ENCODE measurements at regions not wholly inside any gene's neighbourhood (a gene's known extent, or its start where the extent isn't known, plus 50 kb on each side); places are given as distances from the start of the nearest gene placed in this dataset.

- no peak overlapping the region for H3K4me3 ChIP-seq (ENCODE audit: low read depth, low read length)
- no peak for DNase-seq (ENCODE audit: low read depth)
- no peak for TF ChIP-seq CTCF (conservative IDR thresholded peaks at IDR 0.05; ENCODE audit: low read depth, low read length)
Observed at GRCh38 chr5:107808671-107809137, 138.0 kb upstream of the EFNA5 start.

- DNase-seq (ENCODE audit: low read depth), result no peak
- TF ChIP-seq CTCF (conservative IDR thresholded peaks at IDR 0.05; ENCODE audit: low read depth, low read length), result no peak
- no peak overlapping the region for H3K4me3 ChIP-seq (ENCODE audit: low read depth, low read length)
Observed at GRCh38 chr5:107807431-107807830, 136.7 kb upstream of the EFNA5 start.

GRCh38 chr5:107806705-107807104 is 136.0 kb upstream of the EFNA5 start:
- peak; percentile 62 for DNase-seq (ENCODE audit: low read depth)
- no peak for TF ChIP-seq CTCF (conservative IDR thresholded peaks at IDR 0.05; ENCODE audit: low read depth, low read length)

GRCh38 chr5:107806271-107806670 is 135.5 kb upstream of the EFNA5 start:
- H3K4me3 ChIP-seq (ENCODE audit: low read depth, low read length), result no peak overlapping the region
- no peak for DNase-seq (ENCODE audit: low read depth)
- TF ChIP-seq CTCF (conservative IDR thresholded peaks at IDR 0.05; ENCODE audit: low read depth, low read length), result no peak

More at GRCh38 chr5:107806705-107807104, 136.0 kb upstream of the EFNA5 start:
- no peak overlapping the region for H3K4me3 ChIP-seq (ENCODE audit: low read depth, low read length)

GRCh38 chr5:107805824-107806223 is 135.1 kb upstream of the EFNA5 start:
- H3K4me3 ChIP-seq (ENCODE audit: low read depth, low read length), result no peak overlapping the region
- TF ChIP-seq CTCF (conservative IDR thresholded peaks at IDR 0.05; ENCODE audit: low read depth, low read length), result no peak
- DNase-seq (ENCODE audit: low read depth), result no peak

- no peak for TF ChIP-seq CTCF (conservative IDR thresholded peaks at IDR 0.05; ENCODE audit: low read depth, low read length)
- no peak overlapping the region for H3K4me3 ChIP-seq (ENCODE audit: low read depth, low read length)
- DNase-seq (ENCODE audit: low read depth), result no peak
Observed at GRCh38 chr5:107805166-107805565, 134.4 kb upstream of the EFNA5 start.

GRCh38 chr5:107803728-107804127 is 133.0 kb upstream of the EFNA5 start:
- no peak overlapping the region for H3K4me3 ChIP-seq (ENCODE audit: low read depth, low read length)
- no peak for TF ChIP-seq CTCF (conservative IDR thresholded peaks at IDR 0.05; ENCODE audit: low read depth, low read length)
- no peak for DNase-seq (ENCODE audit: low read depth)

All from epithelial cell of proximal tubule (primary cell).